ENCODE measurements at regions not wholly inside any gene's neighbourhood (a gene's known extent, or its start where the extent isn't known, plus 50 kb on each side); places are given as distances from the start of the nearest gene placed in this dataset.
A peak's percentile ranks its signal among the peaks of the same experiment; 100 is the strongest.
"Not testable (repeated sequence)": the region's sequence is repeated elsewhere in the genome, so short reads cannot be mapped to it uniquely, and the experiment has no call there.

DNA sequence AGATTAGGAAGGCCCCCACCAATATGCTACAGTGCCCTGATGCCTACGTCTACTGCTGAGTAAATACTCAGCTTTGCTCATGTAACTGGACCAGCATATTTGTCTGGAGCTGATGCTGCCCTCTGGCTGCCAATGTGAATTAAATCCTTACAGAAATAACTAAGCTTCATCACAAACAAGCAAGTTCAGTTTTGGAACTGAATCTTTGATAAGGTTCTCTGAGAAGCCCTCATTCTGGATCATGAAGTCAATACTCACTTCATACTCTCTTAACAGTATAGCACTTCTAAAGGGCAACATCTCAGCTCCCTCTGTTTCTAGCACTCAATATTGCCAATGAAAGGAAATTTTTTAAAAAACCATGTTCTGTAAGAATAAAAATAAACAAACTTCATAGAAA lies 246.7 kb downstream of the ETV1 start:
- peak; percentile 49 for DNase-seq

DNA sequence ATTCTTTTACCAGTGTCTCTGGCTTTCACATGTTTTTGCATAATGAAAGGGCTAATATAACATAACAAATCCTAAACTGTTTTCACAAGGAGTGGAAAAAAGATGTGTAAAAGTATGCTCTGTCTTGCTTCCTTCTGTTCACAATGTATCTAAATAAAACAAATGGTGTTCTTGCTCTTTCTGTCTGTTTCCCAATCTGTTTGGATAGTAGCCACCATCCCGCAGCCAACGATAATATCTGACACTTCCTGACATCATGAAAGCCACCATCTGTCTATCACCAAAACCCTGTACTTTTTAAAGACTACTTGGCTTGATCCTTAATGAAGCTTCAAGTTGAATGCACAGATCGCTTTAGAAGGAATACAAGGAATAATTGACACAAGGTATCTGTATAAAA lies 246.2 kb downstream of the ETV1 start:
- no peak for DNase-seq

DNA sequence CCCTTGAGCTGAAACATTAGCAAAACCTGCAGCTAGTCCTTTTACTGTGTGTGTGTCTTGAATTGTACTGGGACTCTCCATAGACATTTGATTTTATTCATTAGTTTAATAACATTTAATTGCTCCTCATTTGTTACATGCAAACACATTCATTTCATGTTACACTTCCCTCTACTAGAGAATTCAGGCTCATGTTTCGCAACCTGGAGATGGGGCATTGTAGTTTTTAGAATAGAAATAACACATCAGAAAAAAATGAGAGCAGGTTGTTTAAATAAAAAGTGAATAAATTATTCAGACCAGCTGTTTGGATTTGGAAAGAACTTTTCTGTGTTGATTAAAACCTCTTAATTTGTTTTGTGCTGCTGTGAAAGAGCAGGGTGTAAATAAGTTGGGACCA lies 243.9 kb downstream of the ETV1 start:
- no peak for DNase-seq

DNA sequence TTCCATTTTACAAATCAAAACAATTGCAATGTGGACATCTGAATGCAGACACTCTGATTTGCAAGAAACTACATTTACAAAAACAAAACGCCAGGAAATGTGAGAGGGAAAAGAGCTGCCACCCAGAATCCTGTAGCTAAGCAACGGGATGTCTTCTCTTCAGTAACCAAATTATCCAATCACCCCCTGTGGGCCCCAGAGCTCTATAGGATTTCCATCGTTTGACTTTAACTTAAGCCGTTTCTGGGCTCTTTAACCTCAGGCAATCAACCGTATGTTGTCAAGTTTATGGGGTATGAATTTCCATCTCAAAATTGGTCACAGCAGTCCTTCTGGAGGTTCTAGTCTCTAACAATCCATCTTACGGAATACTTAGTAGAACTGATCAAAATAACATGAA lies 240.5 kb downstream of the ETV1 start:
- DNase-seq: peak; percentile 44

DNA sequence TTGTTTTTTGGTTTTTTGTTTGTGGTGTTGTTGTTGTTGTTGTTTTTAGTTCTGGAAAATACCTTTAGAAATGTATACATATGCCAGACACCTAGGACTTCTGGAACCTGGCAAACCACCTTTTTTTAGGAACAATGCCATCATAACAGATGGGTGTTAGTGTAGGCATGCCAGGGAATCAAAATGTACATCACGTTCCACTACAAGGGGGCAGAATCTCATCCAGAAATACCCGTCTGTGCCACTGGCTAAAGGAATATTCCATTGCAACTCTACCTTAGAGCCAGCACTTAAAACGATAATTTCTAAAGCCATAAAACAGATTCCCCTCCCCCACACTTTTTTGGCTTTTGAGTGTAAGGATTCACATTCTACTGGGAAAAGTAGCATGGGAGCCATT lies 239.8 kb downstream of the ETV1 start:
- no peak for DNase-seq

DNA sequence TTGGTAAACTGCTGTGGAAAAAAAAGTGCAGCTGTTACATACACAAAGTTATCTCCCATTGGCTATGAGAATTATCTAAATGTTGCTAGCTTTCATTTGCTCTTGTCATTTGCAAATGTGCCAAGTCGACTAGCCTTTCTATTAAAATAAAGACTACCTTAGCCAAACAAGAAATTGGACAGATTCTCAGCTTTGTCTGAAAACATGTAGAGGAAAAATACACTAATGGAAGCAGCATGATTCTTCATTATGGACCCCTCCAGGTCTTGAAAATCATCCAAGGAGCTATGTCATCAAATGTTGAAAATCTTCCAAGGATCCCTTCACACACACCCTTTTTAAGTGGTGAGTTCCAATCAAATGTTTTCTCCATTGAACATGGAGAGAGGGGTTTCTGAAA lies 237.7 kb downstream of the ETV1 start:
- DNase-seq: no peak

DNA sequence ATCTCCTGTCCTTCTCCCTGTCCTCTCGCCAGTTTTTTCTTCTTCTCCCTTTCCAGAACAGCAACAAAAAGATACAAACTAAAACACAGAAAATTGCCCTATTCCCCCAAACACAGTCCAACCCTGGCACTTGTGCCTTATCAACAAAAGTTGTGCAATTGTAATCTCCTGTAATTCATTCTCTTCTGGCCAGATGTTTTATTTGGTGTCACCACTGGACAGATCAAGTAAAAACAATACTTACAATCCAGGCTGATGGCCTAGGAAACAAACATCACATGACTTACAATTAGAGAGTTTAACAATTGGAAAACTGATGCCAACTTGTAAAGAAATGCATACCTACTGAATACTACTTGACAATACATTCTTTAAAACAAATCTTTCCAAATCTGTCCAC lies 231.6 kb downstream of the ETV1 start:
- no peak for DNase-seq

DNA sequence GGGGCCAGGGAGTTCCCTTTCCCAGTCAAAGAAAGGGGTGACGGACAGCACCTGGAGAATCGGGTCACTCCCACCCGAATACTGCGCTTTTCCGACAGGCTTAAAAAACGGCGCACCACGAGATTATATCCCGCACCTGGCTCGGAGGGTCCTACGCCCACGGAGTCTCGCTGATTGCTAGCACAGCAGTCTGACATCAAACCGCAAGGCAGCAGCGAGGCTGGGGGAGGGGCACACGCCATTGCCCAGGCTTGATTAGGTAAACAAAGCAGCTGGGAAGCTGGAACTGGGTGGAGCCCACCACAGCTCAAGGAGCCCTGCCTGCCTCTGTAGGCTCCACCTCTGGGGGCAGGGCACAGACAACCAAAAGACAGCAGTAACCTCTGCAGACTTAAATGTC lies 223.6 kb downstream of the ETV1 start:
- DNase-seq: not testable (repeated sequence)

DNA sequence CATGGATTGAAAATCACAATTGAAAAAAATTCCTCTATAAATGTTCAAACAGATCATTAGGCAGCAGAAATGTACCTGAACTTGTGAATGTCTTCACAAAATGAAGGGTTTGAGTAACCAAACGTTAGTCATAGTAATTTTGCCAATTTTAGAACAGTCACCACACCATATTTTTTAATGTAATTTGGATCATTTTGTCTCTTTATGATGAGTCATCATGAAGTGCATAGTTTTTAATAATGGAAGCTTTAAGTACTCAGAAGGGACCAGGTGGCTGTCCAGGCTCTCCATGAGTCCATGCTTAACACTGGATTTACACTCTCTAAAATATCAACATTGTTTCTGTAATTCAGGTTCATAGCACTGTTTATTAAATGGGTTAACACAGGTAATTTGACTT lies 219.2 kb downstream of the ETV1 start:
- no peak for DNase-seq

DNA sequence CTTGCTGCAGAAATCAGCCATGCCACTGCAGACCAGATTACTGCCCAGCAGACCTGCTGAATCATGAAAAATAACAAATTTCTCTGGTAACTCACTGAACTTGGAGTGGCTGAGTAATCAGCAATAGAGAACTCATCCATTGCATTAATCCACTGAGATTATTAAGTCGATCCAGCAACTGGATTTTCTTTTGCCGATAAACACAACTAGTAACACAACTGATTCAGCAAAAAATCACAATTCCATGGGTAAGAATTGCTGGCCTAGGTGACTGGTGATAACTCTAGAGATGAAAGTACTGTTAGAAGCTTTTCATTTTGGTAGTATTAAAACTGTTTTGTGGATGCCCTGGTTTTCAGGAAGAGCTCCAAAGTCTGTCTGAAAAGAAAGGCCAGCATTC lies 214.5 kb downstream of the ETV1 start:
- no peak for DNase-seq

DNA sequence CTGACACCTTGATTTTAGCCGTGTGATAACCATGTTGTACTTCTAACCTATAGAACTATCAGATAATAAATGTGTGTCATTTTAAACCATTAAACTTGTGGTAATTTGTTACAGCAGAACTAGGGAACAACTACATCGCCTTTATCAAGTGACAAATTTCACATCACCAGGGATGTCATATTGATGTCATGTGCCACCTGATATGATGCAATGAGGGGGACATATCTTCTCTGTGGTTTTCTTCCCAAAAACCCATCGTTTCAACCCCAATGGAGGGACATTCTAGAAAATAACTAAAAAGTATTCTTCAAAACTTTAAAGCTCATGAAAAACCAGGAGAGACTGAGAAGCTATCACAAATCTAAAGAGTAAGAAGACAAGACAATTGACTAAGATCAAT lies 212.2 kb downstream of the ETV1 start:
- DNase-seq: no peak

DNA sequence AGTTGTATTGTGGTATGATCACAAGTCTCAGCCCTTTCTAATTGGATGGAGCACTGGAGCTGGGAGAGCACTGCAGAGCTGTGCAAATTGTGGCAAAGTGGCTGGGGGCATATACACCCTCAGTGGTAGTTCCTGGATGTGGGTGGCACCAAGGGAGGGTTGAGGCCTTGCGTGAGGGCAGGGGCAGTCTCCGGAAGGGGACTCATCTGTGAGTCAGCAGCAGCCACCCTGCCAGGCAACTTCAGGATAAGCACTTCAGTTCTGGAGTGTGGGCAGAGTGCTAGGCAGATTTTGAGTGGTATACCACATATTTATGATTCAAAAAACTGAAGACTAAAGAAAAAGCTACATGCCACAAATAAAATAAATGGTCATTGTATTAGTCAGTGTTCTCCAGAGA lies 210.5 kb downstream of the ETV1 start:
- DNase-seq: no peak

DNA sequence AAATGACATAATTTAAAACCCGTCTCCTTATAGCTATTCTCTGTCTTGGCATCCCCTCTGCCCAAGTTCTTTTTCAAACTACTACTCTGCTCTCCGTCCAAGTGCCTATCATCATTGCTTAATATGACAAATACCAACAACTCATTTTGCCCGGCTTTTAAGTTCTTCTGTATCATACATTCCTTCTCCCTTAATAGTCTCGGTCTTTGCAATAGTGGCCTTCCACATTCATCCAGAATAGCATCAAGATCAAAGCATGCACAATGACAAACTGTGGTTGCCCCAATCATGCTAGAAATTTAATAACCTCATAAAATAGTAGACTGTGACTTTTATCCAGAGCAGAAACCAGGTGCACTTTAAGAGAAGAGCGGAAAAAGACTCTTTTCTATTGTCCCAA lies 198.9 kb downstream of the ETV1 start:
- no peak for DNase-seq

DNA sequence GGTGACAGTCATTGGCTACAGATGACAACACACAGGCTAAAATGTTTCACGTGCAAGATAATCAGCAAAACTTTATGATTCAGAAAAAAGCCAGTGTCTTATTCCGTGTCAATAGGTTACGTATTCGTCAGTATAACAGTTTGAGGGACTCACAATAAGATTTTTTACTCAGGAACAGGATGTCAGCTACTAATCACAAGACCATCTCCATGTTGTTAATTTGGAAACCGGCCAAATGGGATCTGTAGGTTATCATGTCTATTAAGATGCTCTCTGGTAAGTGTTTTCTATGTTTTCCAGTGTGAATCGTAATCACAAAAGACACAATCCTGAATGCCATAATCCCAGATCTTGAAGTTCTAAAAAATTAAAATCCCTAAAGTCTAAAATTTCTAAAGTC lies 197.3 kb downstream of the ETV1 start:
- DNase-seq: peak; percentile 4

DNA sequence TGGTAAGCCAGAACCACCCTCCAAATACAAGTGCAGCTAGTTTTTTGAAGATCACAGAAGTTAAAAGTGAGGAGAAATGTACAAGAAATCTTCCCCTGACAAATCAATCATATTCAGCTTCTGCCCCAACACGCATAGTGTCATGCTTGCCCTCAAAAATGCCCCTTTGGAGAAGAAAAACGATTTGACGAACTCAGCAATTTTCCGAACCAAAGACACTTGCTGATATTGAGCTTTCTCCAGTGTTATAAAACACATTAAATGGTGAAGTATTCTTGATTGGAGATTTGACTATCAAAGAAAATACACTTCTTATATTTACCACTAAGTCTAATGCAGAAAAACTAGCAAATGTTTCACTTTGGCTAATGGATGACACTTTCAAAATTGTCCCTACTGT lies 195.5 kb downstream of the ETV1 start:
- no peak for DNase-seq

DNA sequence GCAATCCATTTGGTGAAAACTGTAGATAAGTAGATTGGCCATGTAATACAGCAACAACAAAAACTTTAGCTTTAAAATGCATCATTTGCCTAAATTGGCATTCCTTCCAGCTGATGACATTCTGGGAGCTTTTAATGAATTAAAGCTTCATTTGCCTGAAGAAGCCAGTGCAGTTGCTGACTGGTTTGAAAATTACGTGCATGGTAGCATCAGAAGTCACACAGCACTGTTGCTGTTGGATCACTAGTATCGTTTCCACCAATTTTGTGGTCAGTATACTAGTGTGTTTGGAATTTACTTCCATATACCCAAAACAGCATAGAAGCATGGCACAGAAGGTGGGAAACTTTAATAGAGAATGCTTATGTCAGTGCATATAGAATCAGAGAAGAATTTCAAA lies 194.9 kb downstream of the ETV1 start:
- no peak for DNase-seq

DNA sequence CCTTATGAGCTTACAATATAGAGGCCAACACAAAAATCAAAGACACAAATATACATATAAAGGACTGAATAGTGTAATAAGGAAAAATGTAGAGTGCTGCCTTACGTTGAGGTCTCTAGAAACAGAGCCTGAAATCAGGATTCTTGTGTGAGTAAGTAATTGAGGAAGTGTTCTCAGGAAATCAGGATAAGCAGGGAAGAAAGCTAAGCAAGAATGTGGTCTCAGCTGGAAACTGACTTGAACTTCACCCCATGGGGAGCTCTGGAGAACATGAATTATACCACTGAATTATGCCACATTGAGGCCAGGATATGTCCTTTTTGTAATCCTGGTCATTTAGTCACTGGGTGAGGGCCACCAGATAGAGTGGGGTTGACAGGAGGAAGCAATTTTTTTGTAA lies 191.9 kb downstream of the ETV1 start:
- DNase-seq: no peak

DNA sequence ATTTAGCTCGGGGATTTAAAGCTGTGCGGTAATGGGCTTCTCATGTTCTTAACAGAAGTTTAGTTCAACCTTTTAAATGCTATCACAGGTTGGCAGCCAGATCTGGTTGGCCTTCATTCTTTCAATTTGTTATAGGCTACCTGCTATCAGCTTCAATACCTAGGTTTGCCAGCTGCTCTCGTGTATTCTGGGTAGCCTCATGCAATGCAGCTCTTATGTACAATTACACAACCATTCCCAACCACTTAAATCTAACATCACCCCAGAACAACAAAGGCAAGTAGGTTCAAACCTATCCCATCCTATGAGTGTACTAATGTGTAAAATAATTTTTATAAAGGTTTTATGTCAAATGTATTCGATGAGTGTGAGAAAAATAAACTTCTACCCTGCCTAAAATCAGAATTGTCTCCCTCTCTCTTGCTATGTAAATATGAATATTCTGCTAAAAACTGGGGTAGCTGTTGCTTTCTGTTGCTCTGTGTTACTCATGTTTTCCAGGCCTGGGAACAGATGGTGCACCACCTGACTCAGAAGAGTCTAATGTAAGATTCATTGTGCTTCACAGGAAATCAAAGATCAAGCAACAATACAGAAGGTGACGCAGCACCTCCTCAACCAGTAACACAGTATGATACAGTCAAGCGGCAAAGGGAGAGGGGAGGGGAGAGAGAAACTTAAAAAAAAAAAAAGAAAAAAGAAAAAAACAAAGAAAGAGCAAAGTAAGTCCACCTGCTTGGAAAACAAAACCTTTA lies 188.6 kb downstream of the ETV1 start:
- peak; percentile 33 for DNase-seq

DNA sequence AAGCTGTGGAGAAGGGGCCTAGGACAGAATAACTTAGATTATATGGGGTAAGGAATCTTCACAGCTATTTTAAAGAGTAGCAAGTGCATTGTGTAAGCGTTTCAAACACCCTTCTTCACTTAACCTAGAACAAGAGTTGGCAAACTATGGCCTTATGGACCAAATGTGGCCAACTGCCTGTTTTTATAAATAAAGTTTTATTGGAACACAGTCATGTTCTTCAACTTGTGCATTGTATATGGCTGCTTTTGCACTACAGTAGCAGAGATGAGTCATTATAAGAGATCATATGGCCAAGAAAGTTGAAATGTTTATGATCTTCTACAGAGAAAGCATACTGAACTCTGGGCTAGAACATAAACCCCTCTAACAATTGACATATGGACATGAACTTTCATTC lies 187.8 kb downstream of the ETV1 start:
- no peak for DNase-seq

DNA sequence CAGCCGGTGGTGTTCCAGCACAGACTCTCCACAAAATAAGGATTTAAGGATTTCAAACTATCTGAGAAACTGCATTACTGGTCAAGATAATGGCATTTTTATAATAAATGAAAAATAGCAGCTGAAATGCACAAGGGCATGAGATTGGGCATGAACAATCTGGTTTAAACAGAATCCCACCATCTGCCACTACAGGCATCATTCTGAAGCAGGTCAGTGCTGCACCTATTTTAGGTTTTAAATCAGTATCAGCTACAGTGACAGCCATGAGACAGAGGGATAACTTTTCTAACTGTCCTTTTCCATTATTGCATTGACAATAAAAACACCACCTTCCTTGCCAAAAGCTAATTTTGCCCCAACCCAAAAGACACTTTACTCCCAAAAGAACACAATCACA lies 186.8 kb downstream of the ETV1 start:
- no peak for DNase-seq

DNA sequence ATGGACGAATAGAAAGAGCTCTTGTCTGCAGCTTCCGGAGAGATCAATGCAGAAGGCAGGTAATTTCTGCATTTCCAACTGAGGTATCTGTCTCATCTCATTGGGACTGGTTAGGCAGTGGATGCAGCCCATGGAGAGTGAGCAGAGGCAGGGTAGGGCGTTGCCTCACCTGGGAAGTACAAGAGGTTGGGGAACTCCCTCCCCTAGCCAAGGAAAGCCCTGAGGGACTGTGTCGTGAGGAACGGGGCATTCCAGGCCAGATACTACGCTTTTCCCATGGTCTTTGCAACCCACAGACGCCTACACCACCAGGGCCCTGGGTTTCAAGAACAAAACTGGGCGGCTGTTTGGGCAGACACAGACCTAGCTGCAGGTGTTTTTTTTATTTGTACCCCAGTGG lies 186.3 kb downstream of the ETV1 start:
- no peak for DNase-seq

DNA sequence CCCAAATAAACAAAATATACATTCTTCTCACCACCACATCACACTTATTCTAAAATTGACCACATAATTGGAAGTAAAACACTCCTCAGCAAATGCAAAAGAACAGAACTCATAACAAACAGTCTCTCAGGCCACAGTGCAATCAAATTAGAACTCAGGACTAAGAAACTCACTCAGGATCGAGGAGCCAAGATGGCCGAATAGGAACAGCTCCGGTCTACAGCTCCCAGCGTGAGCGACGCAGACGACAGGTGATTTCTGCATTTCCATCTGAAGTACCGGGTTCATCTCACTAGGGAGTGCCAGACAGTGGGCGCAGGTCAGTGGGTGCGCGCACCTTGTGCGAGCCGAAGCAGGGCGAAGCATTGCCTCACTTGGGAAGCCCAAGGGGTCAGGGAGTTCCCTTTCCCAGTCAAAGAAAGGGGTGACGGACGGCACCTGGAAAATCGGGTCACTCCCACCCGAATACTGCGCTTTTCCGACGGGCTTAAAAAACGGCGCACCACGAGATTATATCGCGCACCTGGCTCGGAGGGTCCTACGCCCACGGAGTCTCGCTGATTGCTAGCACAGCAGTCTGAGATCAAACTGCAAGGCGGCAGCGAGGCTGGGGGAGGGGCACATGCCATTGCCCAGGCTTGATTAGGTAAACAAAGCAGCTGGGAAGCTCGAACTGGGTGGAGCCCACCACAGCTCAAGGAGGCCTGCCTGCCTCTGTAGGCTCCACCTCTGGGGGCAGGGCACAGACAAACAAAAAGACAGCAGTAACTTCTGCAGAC lies 183.2 kb downstream of the ETV1 start:
- not testable (repeated sequence) for DNase-seq

DNA sequence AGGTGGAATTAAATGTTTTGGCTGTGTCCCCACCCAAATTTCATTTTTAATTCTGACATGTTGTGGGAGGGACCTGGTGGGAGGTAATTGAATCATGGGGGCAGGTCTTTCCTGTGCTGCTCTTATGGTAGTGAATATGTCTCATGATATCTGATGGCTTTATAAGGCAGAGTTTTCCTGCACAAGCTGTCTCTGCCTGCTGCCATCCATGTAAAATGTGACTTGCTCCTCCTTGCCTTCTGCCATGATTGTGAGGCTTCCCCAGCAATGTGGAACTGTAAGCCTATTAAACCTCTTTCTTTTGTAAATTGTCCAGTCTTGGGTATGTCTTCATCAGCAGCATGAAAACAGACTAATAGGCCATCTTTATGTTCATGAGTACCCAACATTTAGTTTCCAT lies 172.2 kb downstream of the ETV1 start:
- DNase-seq: not testable (repeated sequence)

DNA sequence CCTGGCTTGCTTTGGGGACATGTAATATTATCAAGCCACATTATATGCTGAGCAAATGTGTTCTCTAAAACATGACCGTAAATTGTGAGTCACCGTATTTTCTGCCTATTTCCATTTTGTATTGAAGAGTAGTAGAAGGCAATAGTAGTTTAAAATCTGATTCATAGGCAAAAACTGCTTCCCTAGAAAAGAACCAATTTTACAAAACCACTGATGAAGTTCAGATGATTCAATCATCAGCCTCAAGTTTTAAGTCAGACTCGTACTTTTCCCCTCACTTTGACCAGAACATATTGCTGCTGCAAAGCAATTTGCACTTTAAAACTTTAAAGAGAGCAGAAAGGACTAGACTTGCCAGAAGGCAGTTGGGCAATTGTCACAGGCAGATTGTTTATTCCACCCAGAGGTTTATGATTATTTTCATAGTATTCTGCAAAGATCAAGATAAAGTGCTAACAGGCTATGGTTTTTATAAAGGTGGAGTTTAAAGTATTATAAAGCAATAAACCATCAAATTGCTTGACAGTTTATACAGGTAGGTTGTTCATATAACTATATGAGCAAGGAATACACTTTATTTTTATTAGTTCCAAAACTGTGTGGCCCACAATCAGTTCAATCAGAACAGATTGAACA lies 168.2 kb downstream of the ETV1 start:
- DNase-seq: no peak

Measured in NCI-H82 (cell line).